ENCODE measurements at regions not wholly inside any gene's neighbourhood (a gene's known extent, or its start where the extent isn't known, plus 50 kb on each side); places are given as distances from the start of the nearest gene placed in this dataset.

DNA sequence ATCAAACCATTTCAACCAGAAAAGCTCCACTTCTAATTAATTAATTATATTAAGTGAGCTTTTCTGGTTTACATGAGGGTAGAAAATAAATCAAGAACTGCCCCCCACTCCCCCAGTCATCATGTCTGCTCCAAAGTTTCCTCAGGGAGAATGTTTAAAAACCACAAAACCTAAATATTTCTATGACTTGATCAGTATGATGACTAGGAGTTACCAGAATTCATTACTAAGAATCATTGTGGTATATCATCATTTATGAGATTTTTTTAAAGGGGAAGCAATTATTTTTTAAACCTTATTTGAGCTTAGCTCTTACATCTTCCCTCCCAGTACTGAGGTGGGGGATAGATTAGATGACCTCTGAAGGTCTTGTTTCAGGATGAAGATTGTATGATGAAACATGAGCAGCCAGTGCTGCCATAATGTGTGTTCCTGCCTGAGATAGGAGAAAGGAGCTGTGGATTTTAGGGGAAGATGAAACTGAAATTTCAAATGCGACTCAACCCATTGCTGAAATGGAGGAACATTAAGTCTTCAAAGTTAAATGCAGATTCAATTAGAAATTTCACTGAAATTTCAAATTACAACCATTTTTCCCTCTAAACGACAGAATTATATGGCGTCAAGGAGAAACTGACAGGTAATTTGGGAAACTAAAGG lies 401.3 kb upstream of the CADM1 start:
- no peak for ATAC-seq
- H3K27ac Mint-ChIP-seq: no peak overlapping the region
- no peak overlapping the region for H3K27ac ChIP-seq (ENCODE audit: low read depth)

More for the DNA sequence above, 401.3 kb upstream of the CADM1 start:
- peaks cover 11% of the 10 kb centered on the region; the same call in 1 of the 2 replicates for H3K4me1 ChIP-seq (ENCODE audit: insufficient read depth)
- no peaks in the 10 kb centered on the region for H4K20me1 ChIP-seq (replicated peaks; ENCODE audit: insufficient read depth)
- no peaks in the 10 kb centered on the region for H3K27me3 ChIP-seq (ENCODE audit: insufficient read depth)
- peaks cover 2% of the 10 kb centered on the region for H3K27me3 Mint-ChIP-seq (ENCODE audit: insufficient read depth, low read depth, poor library complexity)
- H2AFZ ChIP-seq: no peak overlapping the region
- no peaks in the 10 kb centered on the region for H3K36me3 ChIP-seq (ENCODE audit: insufficient read depth)
- no peaks in the 10 kb centered on the region for H3K9me3 Mint-ChIP-seq
- peaks cover 24% of the 10 kb centered on the region for H3K4me1 Mint-ChIP-seq
- H3F3A ChIP-seq (replicated peaks; ENCODE audit: low read depth): no peaks in the 10 kb centered on the region
- H3K79me2 ChIP-seq (replicated peaks; ENCODE audit: insufficient read depth): no peaks in the 10 kb centered on the region
- no peaks in the 10 kb centered on the region for H3K36me3 Mint-ChIP-seq (ENCODE audit: low read depth)
- H3K4me2 ChIP-seq: no peak overlapping the region
- H3K4me3 ChIP-seq: no peak overlapping the region
- no peak overlapping the region for H3K4me3 Mint-ChIP-seq
- no peak for TF ChIP-seq ZNF331 (CRISPR knock-in tag; IDR thresholded peaks at IDR 0.05; ENCODE audit: low read depth)
- TF ChIP-seq, protein P1, sequence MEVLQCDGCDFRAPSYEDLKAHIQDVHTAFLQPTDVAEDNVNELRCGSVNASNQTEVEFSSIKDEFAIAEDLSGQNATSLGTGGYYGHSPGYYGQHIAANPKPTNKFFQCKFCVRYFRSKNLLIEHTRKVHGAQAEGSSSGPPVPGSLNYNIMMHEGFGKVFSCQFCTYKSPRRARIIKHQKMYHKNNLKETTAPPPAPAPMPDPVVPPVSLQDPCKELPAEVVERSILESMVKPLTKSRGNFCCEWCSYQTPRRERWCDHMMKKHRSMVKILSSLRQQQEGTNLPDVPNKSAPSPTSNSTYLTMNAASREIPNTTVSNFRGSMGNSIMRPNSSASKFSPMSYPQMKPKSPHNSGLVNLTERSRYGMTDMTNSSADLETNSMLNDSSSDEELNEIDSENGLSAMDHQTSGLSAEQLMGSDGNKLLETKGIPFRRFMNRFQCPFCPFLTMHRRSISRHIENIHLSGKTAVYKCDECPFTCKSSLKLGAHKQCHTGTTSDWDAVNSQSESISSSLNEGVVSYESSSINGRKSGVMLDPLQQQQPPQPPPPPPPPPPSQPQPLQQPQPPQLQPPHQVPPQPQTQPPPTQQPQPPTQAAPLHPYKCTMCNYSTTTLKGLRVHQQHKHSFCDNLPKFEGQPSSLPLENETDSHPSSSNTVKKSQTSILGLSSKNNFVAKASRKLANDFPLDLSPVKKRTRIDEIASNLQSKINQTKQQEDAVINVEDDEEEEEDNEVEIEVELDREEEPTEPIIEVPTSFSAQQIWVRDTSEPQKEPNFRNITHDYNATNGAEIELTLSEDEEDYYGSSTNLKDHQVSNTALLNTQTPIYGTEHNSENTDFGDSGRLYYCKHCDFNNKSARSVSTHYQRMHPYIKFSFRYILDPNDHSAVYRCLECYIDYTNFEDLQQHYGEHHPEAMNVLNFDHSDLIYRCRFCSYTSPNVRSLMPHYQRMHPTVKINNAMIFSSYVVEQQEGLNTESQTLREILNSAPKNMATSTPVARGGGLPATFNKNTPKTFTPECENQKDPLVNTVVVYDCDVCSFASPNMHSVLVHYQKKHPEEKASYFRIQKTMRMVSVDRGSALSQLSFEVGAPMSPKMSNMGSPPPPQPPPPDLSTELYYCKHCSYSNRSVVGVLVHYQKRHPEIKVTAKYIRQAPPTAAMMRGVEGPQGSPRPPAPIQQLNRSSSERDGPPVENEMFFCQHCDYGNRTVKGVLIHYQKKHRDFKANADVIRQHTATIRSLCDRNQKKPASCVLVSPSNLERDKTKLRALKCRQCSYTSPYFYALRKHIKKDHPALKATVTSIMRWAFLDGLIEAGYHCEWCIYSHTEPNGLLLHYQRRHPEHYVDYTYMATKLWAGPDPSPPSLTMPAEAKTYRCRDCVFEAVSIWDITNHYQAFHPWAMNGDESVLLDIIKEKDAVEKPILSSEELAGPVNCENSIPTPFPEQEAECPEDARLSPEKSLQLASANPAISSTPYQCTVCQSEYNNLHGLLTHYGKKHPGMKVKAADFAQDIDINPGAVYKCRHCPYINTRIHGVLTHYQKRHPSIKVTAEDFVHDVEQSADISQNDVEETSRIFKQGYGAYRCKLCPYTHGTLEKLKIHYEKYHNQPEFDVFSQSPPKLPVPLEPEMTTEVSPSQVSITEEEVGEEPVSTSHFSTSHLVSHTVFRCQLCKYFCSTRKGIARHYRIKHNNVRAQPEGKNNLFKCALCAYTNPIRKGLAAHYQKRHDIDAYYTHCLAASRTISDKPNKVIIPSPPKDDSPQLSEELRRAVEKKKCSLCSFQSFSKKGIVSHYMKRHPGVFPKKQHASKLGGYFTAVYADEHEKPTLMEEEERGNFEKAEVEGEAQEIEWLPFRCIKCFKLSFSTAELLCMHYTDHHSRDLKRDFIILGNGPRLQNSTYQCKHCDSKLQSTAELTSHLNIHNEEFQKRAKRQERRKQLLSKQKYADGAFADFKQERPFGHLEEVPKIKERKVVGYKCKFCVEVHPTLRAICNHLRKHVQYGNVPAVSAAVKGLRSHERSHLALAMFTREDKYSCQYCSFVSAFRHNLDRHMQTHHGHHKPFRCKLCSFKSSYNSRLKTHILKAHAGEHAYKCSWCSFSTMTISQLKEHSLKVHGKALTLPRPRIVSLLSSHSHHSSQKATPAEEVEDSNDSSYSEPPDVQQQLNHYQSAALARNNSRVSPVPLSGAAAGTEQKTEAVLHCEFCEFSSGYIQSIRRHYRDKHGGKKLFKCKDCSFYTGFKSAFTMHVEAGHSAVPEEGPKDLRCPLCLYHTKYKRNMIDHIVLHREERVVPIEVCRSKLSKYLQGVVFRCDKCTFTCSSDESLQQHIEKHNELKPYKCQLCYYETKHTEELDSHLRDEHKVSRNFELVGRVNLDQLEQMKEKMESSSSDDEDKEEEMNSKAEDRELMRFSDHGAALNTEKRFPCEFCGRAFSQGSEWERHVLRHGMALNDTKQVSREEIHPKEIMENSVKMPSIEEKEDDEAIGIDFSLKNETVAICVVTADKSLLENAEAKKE (CRISPR knock-in tag; IDR thresholded peaks at IDR 0.05): no peak
- TF ChIP-seq NANOG (IDR thresholded peaks at IDR 0.05; ENCODE audit: borderline replicate concordance): no peak
- no peak for TF ChIP-seq EZH2 (IDR thresholded peaks at IDR 0.05; ENCODE audit: low read depth, unreplicated experiment)
- no peak for TF ChIP-seq CREB1 (CRISPR knock-in tag; IDR thresholded peaks at IDR 0.05; ENCODE audit: low read depth)
- TF ChIP-seq, protein P2, sequence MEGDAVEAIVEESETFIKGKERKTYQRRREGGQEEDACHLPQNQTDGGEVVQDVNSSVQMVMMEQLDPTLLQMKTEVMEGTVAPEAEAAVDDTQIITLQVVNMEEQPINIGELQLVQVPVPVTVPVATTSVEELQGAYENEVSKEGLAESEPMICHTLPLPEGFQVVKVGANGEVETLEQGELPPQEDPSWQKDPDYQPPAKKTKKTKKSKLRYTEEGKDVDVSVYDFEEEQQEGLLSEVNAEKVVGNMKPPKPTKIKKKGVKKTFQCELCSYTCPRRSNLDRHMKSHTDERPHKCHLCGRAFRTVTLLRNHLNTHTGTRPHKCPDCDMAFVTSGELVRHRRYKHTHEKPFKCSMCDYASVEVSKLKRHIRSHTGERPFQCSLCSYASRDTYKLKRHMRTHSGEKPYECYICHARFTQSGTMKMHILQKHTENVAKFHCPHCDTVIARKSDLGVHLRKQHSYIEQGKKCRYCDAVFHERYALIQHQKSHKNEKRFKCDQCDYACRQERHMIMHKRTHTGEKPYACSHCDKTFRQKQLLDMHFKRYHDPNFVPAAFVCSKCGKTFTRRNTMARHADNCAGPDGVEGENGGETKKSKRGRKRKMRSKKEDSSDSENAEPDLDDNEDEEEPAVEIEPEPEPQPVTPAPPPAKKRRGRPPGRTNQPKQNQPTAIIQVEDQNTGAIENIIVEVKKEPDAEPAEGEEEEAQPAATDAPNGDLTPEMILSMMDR (conservative IDR thresholded peaks at IDR 0.05; ENCODE audit: low read depth in 2 of 2): no peak
- TF ChIP-seq STAT1 (IDR thresholded peaks at IDR 0.05; ENCODE audit: unreplicated experiment): no peak
- TF ChIP-seq ZNF114 (CRISPR knock-in tag; IDR thresholded peaks at IDR 0.05): no peak
- TF ChIP-seq, protein P3, sequence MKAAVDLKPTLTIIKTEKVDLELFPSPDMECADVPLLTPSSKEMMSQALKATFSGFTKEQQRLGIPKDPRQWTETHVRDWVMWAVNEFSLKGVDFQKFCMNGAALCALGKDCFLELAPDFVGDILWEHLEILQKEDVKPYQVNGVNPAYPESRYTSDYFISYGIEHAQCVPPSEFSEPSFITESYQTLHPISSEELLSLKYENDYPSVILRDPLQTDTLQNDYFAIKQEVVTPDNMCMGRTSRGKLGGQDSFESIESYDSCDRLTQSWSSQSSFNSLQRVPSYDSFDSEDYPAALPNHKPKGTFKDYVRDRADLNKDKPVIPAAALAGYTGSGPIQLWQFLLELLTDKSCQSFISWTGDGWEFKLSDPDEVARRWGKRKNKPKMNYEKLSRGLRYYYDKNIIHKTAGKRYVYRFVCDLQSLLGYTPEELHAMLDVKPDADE (IDR thresholded peaks at IDR 0.05): no peak
- no peak for DNase-seq (ENCODE audit: low spot score)
- H3K9me2 ChIP-seq (ENCODE audit: insufficient read depth): peaks cover 12% of the 10 kb centered on the region
